HCEC 1CT (cell line): ENCODE measurements at regions not wholly inside any gene's neighbourhood (a gene's known extent, or its start where the extent isn't known, plus 50 kb on each side); places are given as distances from the start of the nearest gene placed in this dataset.

Experiments used
- DNase-seq: peaks from one replicate; pipeline ENCODE4 v3.0.0-alpha.2; 2017

DNA sequence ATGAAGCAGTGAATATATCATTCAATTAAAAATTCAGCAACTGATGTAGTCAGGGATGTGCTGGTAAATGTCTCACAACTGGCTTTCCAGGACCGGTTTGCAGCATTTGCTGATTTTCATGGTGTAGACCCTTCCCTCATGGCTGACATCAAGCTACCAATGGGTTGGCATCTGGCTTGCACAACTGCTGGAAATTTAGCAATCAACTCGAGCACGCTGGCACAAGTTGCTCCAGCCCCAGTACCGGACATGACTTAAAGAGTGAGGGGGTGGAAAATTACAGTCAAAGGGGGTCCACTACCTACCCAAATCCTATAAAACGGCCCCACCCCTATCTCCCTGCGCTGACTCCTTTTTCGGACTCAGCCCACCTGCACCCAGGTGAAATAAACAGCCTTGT is 198.4 kb upstream of the NRP1 start:
- DNase-seq, result no peak

- DNase-seq, result no peak
These were observed 194.8 kb upstream of the NRP1 start for GRCh38 chr10:33529234-33529633.

DNA sequence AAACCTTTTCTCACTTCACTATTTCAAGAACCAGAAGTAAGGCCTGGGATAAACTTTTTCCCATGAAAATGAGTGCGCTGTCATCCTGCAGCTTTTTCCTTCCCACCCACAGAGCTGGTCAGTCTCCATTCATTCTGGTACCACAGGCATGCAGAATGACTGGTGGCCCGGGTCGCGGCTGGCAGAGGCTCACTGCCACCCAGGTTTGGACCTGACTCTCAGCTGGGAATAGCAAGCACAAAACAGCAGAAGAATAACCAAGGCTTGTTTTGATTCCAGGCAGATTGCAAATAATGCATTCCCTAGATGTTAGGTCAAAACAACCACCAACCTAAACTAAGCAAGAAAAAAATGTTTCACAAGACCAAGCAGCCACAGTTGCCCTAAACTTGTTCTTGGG is 190.5 kb upstream of the NRP1 start:
- DNase-seq, result no peak

DNA sequence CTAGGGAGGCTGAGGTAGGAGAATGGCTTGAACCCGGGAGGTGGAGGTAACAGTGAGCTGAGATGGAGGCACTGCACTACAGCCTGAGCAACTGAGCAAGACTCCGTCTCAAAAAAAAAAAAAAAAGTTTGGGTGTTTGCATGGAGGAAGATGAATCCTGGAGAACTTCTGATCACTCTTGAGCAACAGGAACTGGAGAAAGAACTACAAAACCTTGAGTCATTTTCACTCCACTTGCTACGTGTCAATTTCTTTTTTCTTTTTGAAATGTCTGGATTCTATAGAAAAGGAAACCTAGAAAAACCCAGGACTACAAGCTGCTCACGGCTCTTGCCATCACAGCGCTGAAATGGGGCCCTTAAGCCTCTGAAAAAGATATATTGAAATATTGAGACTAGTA is 189.6 kb upstream of the NRP1 start:
- no peak for DNase-seq

DNA sequence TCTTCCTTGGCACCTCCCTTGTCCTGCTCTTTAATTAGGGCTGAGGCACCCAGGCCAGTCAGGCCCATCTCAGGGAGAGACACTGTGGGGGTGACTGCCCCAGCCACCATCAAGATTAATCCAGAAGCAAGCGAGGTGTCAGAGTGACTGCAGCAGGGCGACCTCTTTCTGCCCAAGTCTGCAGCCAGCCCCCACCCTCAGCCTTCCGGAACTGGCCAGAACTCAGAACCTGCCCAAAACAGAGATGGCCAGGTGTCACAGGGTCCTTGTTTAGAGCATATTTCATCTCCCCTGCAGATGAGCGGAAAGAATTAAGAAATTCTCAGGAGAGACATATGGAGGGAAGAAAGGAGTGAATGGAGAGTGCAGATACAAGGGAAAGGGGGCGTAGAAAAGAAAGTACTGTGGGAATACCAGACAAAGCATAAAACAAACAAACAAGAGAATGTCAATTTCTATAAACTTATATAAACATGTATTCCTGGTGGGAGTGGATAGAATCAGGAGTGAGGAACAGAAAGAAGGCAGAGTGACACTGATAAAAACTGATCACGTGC is 188.8 kb upstream of the NRP1 start:
- DNase-seq, result no peak

DNA sequence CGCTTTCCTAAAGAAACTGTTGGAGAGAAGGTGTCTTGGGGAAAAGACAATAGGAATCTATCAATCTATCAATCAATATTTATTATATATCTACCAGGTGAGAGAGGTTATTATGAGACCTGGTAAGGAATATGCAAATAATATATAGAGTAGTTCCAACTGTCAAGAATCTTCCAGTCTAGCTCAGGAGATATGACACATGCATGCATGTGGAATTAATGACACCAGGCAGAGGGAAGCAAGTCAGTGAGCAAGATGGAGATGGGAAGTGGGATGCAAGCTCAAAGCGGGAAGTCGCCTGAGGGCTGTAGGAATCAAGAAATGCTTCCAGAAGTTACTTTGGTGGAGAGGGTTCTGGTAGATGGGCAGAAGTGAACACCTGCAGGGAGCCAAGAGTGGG is 187.4 kb upstream of the NRP1 start:
- no peak for DNase-seq

- DNase-seq, result no peak
These were observed 186.6 kb upstream of the NRP1 start for GRCh38 chr10:33521062-33521461.

- DNase-seq, result no peak
These were observed 185.8 kb upstream of the NRP1 start for GRCh38 chr10:33520223-33520622.

- no peak for DNase-seq
These were observed 184.8 kb upstream of the NRP1 start for GRCh38 chr10:33519130-33519860.

GRCh38 chr10:33510206-33510605 is 175.7 kb upstream of the NRP1 start:
- DNase-seq, result no peak

- peak; percentile 79 for DNase-seq
These were observed 174.9 kb upstream of the NRP1 start for GRCh38 chr10:33509231-33509831.

- DNase-seq, result no peak
These were observed 173.4 kb upstream of the NRP1 start for GRCh38 chr10:33507662-33508425.

DNA sequence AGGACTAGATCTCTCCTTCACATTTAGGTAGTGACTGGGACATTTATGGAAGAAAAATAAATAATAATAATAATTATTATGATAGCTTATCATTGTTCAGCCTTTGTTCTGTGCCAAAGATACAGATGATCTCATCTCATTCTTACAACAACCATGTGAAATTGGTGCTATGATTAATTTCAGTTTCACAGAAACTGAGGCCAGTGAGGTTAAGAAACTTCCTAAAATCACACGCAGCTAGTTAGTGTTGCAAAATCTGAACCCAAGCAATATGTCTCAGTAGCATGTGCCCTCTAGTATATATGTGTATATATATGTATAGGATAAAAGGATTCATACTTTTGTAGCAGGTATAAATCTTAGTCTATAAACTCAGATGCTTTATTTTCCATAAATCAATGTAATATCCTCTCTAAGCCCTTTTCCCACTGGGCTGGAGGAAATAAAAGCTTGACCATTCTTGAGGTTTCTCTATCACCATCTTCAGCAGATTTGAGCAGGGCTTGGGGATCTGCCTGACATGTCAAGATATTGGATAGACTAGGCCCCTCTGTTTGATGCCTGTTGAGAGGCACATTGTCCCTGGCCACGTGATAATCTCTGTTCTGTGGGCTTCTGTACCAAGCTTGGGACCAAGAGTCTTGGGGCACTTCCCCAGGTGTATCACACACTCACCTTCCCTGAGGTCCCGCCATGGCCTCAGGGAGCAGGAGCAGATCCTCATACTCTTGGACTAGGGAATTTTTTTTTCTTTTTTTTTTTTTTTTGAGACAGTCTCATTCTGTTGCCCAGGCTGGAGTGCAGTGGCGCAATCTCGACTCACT is 172.6 kb upstream of the NRP1 start:
- DNase-seq, result peak; percentile 43

GRCh38 chr10:33506391-33506790 is 171.9 kb upstream of the NRP1 start:
- DNase-seq, result no peak

- no peak for DNase-seq
These were observed 166.7 kb upstream of the NRP1 start for GRCh38 chr10:33501161-33501560.

DNA sequence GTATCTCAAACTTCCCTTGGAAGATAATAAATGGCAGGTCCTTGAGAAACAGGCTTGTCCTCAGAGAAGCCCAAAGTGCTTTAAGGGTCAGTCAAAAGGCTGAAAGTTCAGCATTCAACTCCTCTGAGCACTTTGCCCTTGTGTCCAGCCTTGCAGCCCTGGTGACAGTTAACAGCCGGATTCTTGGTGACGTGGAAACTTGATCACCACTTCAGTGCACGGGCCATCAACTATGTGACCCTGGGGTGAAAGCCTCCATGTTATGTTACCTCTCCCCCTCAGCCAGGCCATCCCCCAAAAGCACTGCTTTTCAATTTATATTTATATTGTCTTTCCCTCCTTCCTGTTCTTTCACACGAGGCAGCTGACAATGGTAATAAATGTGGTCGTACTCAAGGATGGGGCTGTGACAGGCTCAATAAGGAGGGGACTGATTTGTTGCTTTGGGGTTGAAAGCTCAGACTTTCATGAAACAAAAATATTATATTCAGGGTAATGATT is 164.0 kb upstream of the NRP1 start:
- DNase-seq, result no peak

DNA sequence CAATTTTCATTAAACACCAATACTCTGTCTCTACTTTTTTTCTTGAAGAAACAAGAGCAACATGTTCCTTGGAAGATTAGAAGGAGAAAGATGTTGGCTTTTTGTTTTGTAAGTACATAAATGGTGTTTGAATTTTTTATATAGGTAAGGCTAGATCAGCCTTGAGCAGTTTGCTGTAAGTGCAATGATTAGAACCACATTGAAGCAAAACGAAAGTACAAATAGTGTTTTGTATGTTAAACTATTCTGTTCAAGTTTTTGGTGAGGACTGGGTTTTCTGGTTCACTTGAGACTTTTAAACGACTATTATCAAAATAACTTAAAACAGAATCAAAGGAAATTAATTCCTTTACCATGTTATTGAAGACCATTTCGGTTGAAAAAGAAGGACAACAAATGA is 162.9 kb upstream of the NRP1 start:
- no peak for DNase-seq

DNA sequence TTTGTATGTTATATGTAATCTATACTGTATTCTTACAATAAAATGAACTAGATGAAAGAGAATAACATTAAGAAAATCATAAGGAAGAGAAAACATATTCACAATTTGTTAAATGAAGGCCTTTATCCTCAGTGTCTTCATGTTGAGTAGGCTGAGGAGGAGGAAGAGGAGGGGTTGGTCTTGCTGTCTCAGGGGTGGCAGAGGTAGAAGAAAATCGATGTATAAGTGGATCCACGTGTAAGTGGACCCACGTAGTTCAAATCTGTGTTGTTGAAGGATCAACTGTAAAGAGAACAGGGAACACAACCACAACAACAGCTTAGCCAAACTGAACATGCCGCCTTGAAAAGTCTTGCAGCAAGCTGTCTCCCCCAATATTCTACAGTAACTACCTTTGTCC is 161.6 kb upstream of the NRP1 start:
- DNase-seq, result no peak

GRCh38 chr10:33494694-33495265 is 160.3 kb upstream of the NRP1 start:
- no peak for DNase-seq

DNA sequence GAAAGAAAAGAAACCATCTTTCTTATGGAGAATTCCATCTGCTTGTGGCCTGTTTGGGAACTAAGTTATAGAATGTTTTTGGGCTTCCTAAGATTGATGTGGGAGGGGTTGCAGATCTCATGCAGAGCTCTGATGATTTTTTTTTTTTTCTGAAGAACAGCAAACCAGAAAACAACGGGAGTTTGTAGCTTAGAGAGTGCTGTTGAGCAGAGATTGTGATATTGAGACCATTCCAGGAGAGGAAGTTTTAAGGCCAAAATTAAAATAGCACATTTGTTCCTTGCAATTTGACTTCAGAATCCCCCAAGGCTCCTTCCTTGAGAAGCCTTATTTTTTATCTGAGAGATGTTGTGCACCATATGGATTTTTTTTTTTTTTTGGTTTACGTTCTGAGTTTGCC is 159.5 kb upstream of the NRP1 start:
- no peak for DNase-seq

DNA sequence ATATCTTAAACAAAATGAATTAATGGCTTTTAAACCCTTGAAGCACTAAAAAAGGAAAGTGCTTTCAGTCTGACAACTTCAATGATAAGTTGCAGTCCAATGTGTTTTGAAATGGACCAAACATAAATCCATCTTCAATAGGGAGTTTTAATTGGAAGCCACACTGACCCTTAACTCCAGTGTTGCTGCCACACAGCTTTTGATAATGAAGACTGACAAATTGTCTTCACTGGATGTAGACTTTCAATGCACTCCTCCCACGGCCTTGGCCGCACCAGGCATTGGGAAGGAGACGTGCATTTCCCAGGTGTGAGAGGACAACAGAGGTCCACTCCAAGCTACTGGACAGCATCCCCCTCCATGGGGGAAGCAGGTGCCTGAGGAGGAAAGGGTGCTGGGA is 159.0 kb upstream of the NRP1 start:
- DNase-seq, result no peak

DNA sequence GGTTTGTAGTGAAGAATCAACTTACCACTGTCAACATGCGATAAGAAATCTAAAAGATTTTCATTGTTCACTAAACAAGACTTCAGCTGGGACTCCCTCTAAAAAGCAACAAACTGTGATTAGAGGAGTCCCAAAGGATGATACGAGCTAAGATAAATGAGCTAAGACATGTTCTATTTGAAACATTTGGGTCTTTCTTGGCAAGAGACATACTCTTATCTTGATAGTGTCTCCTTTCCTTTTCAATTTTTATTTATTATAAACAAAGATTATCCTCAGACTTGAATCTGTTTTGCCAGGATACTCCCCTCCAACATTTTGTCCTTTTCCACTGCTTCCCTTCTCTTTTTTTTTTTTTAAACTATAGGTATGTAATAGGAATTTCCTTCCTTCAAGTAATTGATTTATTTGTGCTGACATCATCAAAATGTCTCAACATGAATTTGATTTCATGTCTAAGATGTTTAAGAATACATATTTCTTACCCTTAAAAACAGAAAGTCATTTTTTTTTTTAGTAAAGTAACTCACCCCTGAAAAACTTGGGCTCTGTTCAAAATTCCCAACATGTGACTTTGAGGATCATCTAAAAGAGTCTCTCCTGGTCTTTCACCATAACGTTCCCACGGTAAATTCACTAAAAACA is 158.4 kb upstream of the NRP1 start:
- DNase-seq, result no peak
